Esophagus (tissue), 2 donors: ENCODE measurements at regions not wholly inside any gene's neighbourhood (a gene's known extent, or its start where the extent isn't known, plus 50 kb on each side); places are given as distances from the start of the nearest gene placed in this dataset.
"Not testable (repeated sequence)": the region's sequence is repeated elsewhere in the genome, so short reads cannot be mapped to it uniquely, and the experiment has no call there.

Experiments
- H3K27ac ChIP-seq, 2 donors: one replicate each; pipeline ENCODE4 v1.5.1; 2013; ENCODE audit warnings: low read depth in 2 of 2, mild to moderate bottlenecking in 2 of 2, inconsistent platforms in 1 of 2, low read length in 1 of 2, moderate library complexity in 1 of 2
- H3K27me3 ChIP-seq, 2 donors: one replicate each; pipeline ENCODE4 v1.6.1; 2013; ENCODE audit warnings: low read length in 2 of 2, control low read depth in 1 of 2, mild to moderate bottlenecking in 1 of 2; ENCODE audit not compliant: insufficient read depth in 2 of 2, control insufficient read depth in 1 of 2
- H3K36me3 ChIP-seq, 2 donors: one replicate each; pipeline ENCODE4 v1.6.1; 2013; ENCODE audit warnings: low read length in 1 of 2; ENCODE audit not compliant: control insufficient read depth in 2 of 2, insufficient read depth in 2 of 2
- H3K4me1 ChIP-seq, 2 donors: one replicate each; pipeline ENCODE4 v1.6.1; 2013; ENCODE audit warnings: low read length in 1 of 2; ENCODE audit not compliant: control insufficient read depth in 2 of 2, insufficient read depth in 2 of 2
- H3K4me3 ChIP-seq, 2 donors: one replicate each; pipeline ENCODE4 v1.5.1; 2013; ENCODE audit warnings: low read length in 2 of 2, mild to moderate bottlenecking in 2 of 2, low read depth in 1 of 2, moderate library complexity in 1 of 2
- H3K9me3 ChIP-seq, 2 donors: one replicate each; pipeline ENCODE4 v1.6.1; 2013; ENCODE audit warnings: mild to moderate bottlenecking in 2 of 2, low read depth in 1 of 2, low read length in 1 of 2, moderate library complexity in 1 of 2; ENCODE audit not compliant: control insufficient read depth in 2 of 2, insufficient read depth in 1 of 2
- WGBS, 2 donors: extraction: QIAGEN DNeasy Blood & Tissue Kit; methylation state at CpG; one replicate each; pipeline ENCODE4 v1.1.7; 2013; 5-methylcytosine and 5-hydroxymethylcytosine counted together
- donor health status: healthy with polysubstance abuse.
- donor health status: Bipolar disorder and iron deficiency.

- no peaks in the 10 kb centered on the region for H3K27me3 ChIP-seq
- 73 to 82% methylated on average over 3 of the region's 3 CpGs for WGBS, 2 donors
- no peaks in the 10 kb centered on the region for H3K9me3 ChIP-seq
- no peaks in the 10 kb centered on the region for H3K4me1 ChIP-seq
- H3K4me3 ChIP-seq, result no peak overlapping the region
- H3K36me3 ChIP-seq, result no peaks in the 10 kb centered on the region
- no peak overlapping the region for H3K27ac ChIP-seq
Observed at GRCh38 chr14:71780822-71781221, 151.4 kb upstream of the RGS6 start.

DNA sequence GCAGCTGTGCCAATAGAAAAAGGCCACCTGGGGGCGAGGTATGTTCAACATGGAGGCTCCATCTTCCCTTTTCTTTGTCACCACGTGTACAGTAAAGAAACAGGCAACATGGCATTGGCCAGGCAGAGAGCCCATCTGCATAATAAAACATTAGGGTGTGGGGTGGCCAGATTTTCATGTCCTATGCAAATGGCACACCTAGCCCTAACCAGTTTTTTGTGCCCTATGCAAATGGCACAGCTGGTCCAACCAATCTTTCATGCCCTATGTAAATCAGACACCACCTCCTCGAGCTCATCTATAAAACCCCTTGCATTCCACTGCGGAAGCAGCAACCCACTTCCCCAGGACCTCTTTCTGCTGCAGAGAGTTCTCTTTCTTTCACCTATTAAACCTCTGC, 149.1 kb upstream of the RGS6 start:
- H3K9me3 ChIP-seq, result no peaks in the 10 kb centered on the region
- 60 to 73% methylated on average over 4 of the region's 4 CpGs for WGBS, 2 donors

DNA sequence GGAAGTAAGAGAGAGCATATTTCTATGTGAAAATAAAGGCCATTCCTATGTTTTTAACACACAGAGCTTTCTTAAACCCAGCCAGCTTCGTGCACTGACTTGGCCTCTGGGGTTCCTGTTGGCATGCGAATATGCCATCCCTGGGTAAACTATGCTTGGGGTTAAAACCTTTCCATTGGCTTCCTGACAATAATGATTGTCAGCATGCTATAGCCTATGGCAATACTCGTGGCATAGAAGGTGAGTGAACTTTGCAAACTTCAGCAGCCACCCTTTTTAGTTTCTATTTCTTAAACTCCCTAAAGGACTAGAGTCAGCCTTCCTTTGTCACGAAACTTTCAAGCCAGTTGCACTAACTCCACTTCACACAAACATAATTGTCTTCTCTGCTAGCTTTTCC, 148.4 kb upstream of the RGS6 start:
- no peak overlapping the region for H3K4me3 ChIP-seq
- 32 to 55% methylated on average over 4 of the region's 4 CpGs for WGBS, 2 donors

More for the DNA sequence above, 149.1 kb upstream of the RGS6 start:
- Histone ChIP-seq H3K36me3 (no peaks in the 10 kb centered on the region), H3K27ac (no peak overlapping the region), H3K4me3 (no peak overlapping the region), H3K4me1 (no peaks in the 10 kb centered on the region), H3K27me3 (no peaks in the 10 kb centered on the region)

GRCh38 chr14:71789005-71789404, 143.2 kb upstream of the RGS6 start:
- H3K27me3 ChIP-seq, result no peaks in the 10 kb centered on the region
- no peak overlapping the region for H3K4me3 ChIP-seq
- no peaks in the 10 kb centered on the region for H3K4me1 ChIP-seq
- H3K36me3 ChIP-seq, result no peaks in the 10 kb centered on the region
- H3K27ac ChIP-seq, result no peak overlapping the region
- WGBS, 2 donors, result 63 to 76% methylated on average over 1 of the region's 1 CpG
- no peaks in the 10 kb centered on the region for H3K9me3 ChIP-seq

More for the DNA sequence above, 148.4 kb upstream of the RGS6 start:
- H3K4me1 ChIP-seq, result no peaks in the 10 kb centered on the region
- H3K9me3 ChIP-seq, result no peaks in the 10 kb centered on the region
- no peaks in the 10 kb centered on the region for H3K27me3 ChIP-seq
- no peak overlapping the region for H3K27ac ChIP-seq
- no peaks in the 10 kb centered on the region for H3K36me3 ChIP-seq

- H3K27ac ChIP-seq, result no peak overlapping the region
- 41 to 42% methylated on average over 1 of the region's 1 CpG for WGBS, 2 donors
- no peaks in the 10 kb centered on the region for H3K27me3 ChIP-seq
- no peak overlapping the region for H3K4me3 ChIP-seq
- H3K4me1 ChIP-seq, result peaks cover 0 to 2% of the 10 kb centered on the region in 2 donors
- no peaks in the 10 kb centered on the region for H3K9me3 ChIP-seq
- H3K36me3 ChIP-seq, result no peaks in the 10 kb centered on the region
Observed at GRCh38 chr14:71799841-71800240, 132.4 kb upstream of the RGS6 start.

DNA sequence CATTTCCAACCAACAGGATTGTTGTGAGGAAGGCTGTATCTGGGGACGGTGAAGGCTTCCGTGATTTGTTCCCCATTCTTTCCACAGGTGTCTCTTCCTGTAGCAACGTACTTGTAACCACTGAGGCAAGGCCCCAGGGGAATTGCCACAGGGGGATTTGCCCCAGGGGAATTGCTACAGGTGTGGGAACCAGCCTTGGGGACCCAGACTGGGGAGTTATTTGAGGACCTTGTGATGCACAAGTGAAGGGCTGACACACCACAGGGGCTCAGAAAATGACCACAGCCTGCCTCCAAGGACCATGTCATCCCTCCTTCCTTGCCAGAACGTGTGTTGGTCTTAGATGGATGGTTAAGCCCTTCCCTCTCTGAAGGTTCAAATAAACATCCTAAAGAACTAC, 131.4 kb upstream of the RGS6 start:
- no peaks in the 10 kb centered on the region for H3K36me3 ChIP-seq
- no peak overlapping the region for H3K27ac ChIP-seq
- H3K4me1 ChIP-seq, result peaks cover 0 to 2% of the 10 kb centered on the region in 2 donors
- H3K27me3 ChIP-seq, result no peaks in the 10 kb centered on the region
- H3K4me3 ChIP-seq, result no peak overlapping the region
- WGBS, 2 donors, result 69 to 83% methylated on average over 4 of the region's 4 CpGs
- no peaks in the 10 kb centered on the region for H3K9me3 ChIP-seq

- Histone ChIP-seq H3K9me3 (no peaks in the 10 kb centered on the region), H3K27ac (no peak overlapping the region), H3K27me3 (no peaks in the 10 kb centered on the region), H3K4me3 (no peak overlapping the region), H3K4me1 (peaks cover 0 to 2% of the 10 kb centered on the region in 2 donors), H3K36me3 (no peaks in the 10 kb centered on the region)
- WGBS, 2 donors, result 75 to 81% methylated on average over 3 of the region's 3 CpGs
Observed at GRCh38 chr14:71803539-71804260, 128.5 kb upstream of the RGS6 start.

- WGBS, 2 donors, result 75 to 92% methylated on average over 2 of the region's 2 CpGs
- Histone ChIP-seq H3K9me3 (no peaks in the 10 kb centered on the region), H3K4me3 (no peak overlapping the region), H3K27ac (no peak overlapping the region), H3K4me1 (no peaks in the 10 kb centered on the region), H3K36me3 (no peaks in the 10 kb centered on the region), H3K27me3 (no peaks in the 10 kb centered on the region)
Observed at GRCh38 chr14:71804992-71805391, 127.2 kb upstream of the RGS6 start.

DNA sequence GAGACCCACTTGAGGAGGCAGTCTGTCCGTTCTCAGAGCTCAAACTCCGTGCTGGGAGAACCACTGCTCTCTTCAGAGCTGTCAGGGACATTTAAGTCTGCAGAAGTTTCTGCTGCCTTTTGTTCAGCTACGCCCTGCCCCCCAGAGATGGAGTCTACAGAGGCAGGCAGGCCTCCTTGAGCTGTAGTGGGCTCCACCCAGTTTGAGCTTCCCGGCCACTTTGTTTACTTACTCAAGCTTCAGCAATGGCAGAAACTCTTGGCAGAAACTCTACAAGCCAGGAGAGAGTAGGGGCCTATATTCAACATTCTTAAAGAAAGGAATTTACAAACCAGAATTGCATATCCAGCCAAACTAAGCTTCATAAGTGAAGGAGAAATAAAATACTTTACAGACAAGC, 125.2 kb upstream of the RGS6 start:
- not testable (repeated sequence) for H3K36me3 ChIP-seq, H3K27ac ChIP-seq, H3K4me1 ChIP-seq, H3K27me3 ChIP-seq, H3K4me3 ChIP-seq, H3K9me3 ChIP-seq
- 44 to 47% methylated on average over 4 of the region's 4 CpGs for WGBS, 2 donors

DNA sequence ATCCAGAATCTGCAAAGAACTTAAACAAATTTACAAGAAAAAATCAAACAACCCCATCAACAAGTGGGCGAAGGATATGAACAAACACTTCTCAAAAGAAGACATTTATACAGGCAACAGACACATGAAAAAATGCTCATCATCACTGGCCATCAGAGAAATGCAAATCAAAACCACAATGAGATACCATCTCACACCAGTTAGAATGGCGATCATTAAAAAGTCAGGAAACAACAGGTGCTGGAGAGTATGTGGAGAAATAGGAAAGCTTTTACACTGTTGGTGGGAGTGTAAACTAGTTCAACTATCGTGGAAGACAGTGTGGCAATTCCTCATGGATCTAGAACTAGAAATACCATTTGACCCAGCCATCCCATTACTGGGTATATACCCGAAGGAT, 121.4 kb upstream of the RGS6 start:
- H3K27me3 ChIP-seq, H3K9me3 ChIP-seq, H3K27ac ChIP-seq, H3K36me3 ChIP-seq, H3K4me1 ChIP-seq, H3K4me3 ChIP-seq: not testable (repeated sequence)
- 77 to 78% methylated on average over 4 of the region's 4 CpGs for WGBS, 2 donors
